ENCODE measurements at regions not wholly inside any gene's neighbourhood (a gene's known extent, or its start where the extent isn't known, plus 50 kb on each side); places are given as distances from the start of the nearest gene placed in this dataset.
A peak's percentile ranks its signal among the peaks of the same experiment; 100 is the strongest.
"Not testable (repeated sequence)": the region's sequence is repeated elsewhere in the genome, so short reads cannot be mapped to it uniquely, and the experiment has no call there.

- DNase-seq = peak; percentile 40
These were observed 185.7 kb upstream of the EYA4 start for GRCh38 chr6:133055441-133055966.

DNA sequence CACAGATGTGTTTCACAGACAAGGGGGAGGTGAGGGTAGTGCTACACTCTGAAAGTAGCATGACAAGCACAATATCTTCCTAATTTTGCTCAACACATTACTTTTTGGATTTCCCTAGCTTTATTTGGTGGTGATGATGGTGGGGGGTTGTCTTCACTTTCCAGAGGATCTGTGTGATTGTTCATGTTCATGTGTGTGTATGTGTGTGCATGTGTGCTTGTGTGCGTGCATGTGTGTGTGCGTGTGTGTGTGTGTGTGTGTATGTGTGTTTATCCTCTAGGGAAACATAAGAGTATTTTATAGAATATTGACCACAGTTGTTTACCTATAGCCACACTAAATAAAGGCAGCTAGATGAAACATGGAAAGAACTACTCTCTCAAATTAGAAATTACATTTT lies 183.8 kb upstream of the EYA4 start:
- no peak for DNase-seq

DNA sequence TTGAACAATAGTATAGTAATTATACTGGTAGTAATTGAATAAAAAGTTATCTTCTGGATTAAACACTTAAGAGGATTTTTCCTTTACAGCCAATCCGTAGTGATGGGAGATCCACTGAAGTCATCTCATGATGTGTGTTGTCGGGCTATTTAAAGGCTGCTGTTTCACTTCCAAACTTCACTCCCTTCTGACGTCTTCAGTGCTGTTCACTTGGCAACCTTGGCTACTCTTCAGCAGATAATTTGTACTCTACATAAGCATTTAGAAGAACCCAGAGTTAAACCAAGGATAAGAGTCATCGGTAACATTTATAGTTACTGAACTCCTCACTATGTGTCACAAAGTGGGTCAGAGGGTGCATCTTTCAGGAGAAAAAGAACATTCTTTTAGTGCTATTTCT lies 179.1 kb upstream of the EYA4 start:
- DNase-seq = no peak

- no peak for DNase-seq
These were observed 178.4 kb upstream of the EYA4 start for GRCh38 chr6:133062696-133063306.

- no peak for DNase-seq
These were observed 173.2 kb upstream of the EYA4 start for GRCh38 chr6:133067960-133068359.

DNA sequence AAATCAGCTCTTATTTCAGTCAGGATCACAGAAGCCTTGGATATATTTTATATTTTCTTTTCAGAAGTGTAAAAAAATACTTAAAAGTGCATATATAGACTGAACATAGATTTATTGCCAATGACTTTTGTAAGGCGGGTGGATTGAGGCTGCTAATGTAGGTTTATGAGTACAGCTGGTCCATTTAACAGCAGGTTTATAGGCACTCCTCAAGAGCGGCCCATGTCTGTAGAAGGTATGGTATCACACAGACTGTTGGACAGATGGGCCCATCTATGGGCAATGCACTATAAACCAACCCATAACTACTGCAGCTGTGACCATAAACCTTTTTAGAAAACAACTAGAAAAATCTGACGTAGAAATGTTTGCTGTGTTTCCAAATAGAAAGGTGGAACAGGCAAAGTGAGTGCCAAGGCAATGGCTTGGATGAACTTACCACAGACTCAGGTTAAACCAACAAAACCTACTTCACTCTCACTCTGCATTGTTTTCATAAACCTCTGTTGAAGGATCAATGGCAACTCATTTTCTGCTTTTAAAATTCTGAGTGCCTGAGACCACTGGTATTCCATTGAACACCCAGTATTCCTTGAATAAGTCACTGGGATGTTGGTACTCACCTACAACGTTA lies 170.6 kb upstream of the EYA4 start:
- DNase-seq = no peak

GRCh38 chr6:133079901-133080300 lies 161.3 kb upstream of the EYA4 start:
- no peak for DNase-seq

- DNase-seq = no peak
These were observed 157.7 kb upstream of the EYA4 start for GRCh38 chr6:133083248-133083967.

GRCh38 chr6:133085471-133085870 lies 155.7 kb upstream of the EYA4 start:
- DNase-seq = no peak

- DNase-seq = no peak
These were observed 155.3 kb upstream of the EYA4 start for GRCh38 chr6:133085896-133086295.

DNA sequence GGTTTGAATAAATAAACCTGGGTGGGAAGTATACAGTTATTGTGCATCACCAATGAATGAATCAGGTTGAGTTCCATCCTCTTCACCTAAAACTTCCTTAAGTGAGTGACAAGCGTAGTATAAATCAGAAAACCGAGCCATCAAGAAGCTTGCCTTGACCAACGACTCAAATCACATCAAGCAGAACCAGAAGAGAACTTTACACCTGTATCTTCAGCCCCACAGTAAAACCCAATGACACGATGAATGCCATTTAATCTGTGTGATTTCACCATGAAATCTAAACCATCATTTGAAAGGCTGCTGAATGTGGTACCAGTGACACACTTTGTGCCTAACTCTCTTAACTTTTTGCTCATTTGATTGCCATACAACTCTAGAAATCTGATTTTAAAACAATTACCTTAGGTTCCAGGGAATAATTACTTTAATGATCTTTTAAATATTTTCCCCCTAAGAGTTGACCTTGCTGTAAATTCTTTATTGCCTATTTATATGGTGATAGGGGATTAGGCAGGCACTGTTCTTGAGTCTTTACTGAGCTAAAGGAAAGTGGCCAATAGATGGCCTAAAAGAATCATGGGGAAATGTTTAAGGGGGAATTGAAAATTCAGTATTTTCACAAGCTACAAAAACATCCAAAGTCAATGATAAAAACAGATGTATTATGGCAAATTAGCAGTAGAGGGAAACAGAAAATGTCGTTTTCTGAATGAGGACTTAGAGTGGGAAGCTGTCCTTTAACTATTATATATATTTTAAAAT lies 152.0 kb upstream of the EYA4 start:
- no peak for DNase-seq

DNA sequence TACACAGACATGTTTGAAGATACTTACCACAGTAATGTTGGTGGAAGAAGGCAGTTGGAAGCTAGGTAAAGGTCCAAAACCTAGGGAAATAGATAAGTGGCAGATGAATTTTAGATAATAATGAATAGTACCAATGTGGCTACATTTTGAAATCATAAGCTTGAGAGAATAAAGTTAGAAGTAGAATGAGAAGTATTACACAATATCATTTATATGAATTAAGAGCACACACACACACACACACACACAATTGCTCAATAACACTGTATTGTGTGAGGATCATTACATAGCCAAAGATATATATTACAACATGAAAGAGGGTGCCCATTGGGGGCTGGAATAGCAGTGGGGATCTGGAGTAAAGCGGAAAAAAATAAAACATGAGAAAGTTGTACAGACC lies 149.0 kb upstream of the EYA4 start:
- DNase-seq = no peak

GRCh38 chr6:133092771-133093170 lies 148.4 kb upstream of the EYA4 start:
- no peak for DNase-seq

DNA sequence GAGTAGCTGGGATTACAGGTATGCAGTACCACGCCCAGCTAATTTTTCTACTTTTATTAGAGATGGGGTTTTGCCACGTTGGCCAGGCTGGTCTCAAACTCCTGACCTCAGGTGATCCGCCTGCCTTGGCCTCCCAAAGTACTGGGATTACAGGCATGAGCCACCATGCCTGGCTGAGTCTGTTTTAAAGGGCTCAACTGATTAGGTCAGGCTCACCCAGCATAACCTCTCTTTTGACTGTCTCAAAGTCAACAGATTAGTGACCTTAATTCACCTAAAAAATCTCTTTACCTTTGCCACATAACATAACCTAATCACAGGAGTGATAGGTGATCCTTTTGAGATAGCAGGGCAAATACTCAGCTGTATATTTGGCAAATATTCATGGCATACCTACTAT lies 147.9 kb upstream of the EYA4 start:
- not testable (repeated sequence) for DNase-seq

DNA sequence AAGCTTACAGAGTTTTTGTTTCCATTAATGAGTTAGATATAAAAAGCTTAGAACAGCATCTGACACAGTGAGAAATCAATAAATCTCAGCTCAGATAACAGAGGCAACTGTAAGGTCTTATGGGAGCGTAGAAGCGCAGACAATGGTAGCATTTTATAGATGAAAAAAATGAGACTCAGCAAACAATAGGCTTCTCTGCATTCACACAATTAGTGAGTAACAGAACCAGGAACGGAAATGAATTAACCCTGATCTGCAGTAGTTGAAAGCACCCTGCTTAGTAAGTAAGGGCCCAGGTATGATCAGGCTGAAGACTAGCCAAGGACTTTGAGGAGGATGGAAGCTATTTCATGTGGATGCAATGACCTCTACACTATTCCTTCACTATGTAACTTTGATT lies 147.2 kb upstream of the EYA4 start:
- DNase-seq = no peak

DNA sequence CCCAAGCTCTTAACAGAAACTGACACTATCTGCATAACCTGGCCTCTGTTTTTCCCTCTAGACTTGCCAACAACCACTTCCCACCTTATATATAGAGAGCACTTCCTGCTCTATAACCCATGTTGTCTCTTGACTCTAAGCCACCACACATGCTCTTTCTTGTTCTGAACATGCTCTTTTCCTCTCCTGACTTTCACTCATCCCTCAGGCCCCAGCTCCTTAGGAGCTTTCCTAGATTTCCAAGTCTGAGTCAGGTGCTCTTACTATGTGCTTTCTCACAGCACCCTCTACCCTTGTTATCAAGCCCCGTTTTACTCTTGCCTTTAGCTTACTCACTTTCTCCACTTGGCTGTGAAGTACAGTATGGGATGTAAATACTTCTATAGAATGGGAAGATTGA lies 143.9 kb upstream of the EYA4 start:
- DNase-seq = no peak

DNA sequence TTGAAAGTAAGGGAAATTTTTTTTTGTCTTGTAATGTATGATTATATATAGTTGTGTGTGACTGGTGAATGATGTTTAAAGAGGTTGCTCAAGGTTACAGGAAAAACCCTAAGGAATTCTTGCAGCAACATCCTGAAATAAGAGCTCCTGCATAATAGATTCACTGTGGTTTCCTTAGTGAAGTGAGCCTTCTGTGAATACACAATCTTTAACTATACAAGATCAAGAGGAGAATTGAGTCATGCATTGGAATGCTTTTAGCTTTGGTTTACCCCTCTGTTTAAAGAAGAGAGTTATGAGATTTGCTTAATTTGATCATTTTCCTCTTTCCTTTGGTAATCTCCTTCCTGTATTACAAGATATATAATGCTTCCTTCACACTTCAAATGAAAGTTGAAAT lies 141.6 kb upstream of the EYA4 start:
- no peak for DNase-seq

- no peak for DNase-seq
These were observed 140.3 kb upstream of the EYA4 start for GRCh38 chr6:133100865-133101264.

DNA sequence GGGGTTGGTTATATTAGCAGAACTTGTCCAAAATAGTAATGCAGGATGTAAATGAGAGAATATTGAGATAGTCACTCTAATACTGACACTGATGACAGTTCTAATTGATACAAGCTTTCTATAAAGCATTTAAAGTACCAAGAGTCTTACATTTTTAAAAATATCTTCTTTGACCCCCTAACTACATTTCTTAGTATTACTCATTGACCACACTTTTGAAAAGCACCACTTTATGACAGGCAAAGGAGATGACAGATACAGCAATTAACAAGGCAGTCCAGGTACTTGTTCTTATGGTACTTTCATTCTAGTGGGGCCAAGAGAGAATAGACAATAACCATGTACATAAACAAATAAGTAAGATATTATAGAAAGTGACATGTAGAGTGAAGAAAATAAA lies 139.4 kb upstream of the EYA4 start:
- DNase-seq = no peak

- no peak for DNase-seq
These were observed 134.2 kb upstream of the EYA4 start for GRCh38 chr6:133106934-133107333.

DNA sequence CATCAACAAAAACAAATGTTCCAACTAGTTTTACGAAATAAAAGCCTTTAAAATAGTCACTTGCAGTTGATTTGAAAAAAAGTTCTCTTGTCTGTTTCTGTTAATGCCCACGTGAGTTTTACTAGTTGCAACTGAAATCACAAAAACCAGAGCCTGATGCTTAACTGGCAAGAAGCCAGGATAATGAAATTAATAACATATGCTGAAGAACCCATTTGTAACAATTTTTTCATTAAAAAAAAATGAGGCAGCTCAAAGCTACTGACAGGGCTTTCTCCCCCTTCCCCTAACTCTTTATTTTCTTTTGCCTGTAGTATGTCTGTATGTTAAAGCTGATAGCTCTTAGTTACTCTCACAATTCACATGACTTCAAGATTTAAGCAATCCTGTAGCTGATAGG lies 132.7 kb upstream of the EYA4 start:
- DNase-seq = no peak

DNA sequence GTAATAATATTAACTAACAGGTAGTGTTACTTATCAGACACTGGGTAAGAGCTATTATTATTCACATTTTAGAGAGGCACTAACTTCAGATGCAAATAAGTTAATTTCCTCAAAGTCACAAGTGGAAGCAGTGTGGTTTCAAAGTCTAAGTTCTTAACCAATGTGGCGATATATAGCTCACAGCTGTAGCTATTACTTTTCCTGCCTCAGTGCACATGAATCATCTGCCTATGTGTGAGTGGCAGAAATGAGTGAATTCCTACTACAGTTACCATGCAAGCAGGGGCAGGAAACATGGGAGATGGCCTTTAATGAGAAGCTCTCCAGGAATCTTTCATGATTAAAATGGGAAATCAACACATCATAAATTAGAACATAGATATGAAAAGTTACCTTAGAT lies 126.2 kb upstream of the EYA4 start:
- no peak for DNase-seq

- DNase-seq = no peak
These were observed 125.2 kb upstream of the EYA4 start for GRCh38 chr6:133115946-133116345.

- DNase-seq = no peak
These were observed 113.0 kb upstream of the EYA4 start for GRCh38 chr6:133128191-133128590.
